H1 (cell line): ENCODE measurements at regions not wholly inside any gene's neighbourhood (a gene's known extent, or its start where the extent isn't known, plus 50 kb on each side); places are given as distances from the start of the nearest gene placed in this dataset.

Experiments
- CTCF ChIA-PET: fragments of 300-600 bp; sonication (Branson Sonifier 250); formaldehyde crosslinking; loops from one replicate; lab custom pipeline; 2021; ENCODE audit not compliant: partially characterized antibody; lab: Charles Lee
- POLR2A ChIA-PET: fragments of 300-600 bp; sonication (Branson Sonifier 250); formaldehyde crosslinking; loops from one replicate; lab custom pipeline; 2021; ENCODE audit warnings: inconsistent platforms; ENCODE audit not compliant: partially characterized antibody; lab: Charles Lee
- DNase-seq, 2 experiments: peaks; one replicate each; pipeline versions ENCODE4 v3.0.0 to v3.0.0-alpha.2; 2010 to 2022; ENCODE audit warnings: low spot score in 2 of 2, low read depth in 1 of 2, mixed read lengths in 1 of 2
- FAIRE-seq: peaks from 2 replicates; lab custom pipeline; 2011; peaks lifted over from hg19 to GRCh38; lab: Jason Lieb, UNC
- H2AFZ ChIP-seq: 2 replicates; pipeline ENCODE4 v1.8.1; 2012; ENCODE audit warnings: low read length, inconsistent platforms
- H2AK5ac ChIP-seq: 2 replicates; pipeline ENCODE4 v1.6.1; 2013; ENCODE audit warnings: low read depth, low read length
- H2BK120ac ChIP-seq: replicated peaks from 2 replicates; pipeline ENCODE3; 2013; ENCODE audit warnings: low read depth, low read length, inconsistent platforms
- H2BK12ac ChIP-seq: 2 replicates; pipeline ENCODE4 v1.6.1; 2013; ENCODE audit warnings: low read depth, low read length
- H2BK15ac ChIP-seq: 2 replicates; pipeline ENCODE4 v1.6.1; 2013; ENCODE audit warnings: low read length
- H2BK20ac ChIP-seq: 2 replicates; pipeline ENCODE4 v1.6.1; 2013; ENCODE audit warnings: low read length
- H2BK5ac ChIP-seq: 2 replicates; pipeline ENCODE4 v1.6.1; 2013; ENCODE audit warnings: low read depth, low read length
- H3K14ac ChIP-seq: 2 replicates; pipeline ENCODE4 v1.6.1; 2013; ENCODE audit warnings: inconsistent platforms; ENCODE audit not compliant: insufficient read length
- H3K18ac ChIP-seq: 2 replicates; pipeline ENCODE4 v1.6.1; 2013; ENCODE audit warnings: low read length; ENCODE audit errors: extremely low read depth
- H3K23ac ChIP-seq: 2 replicates; pipeline ENCODE4 v1.6.1; 2013; ENCODE audit warnings: inconsistent platforms; ENCODE audit not compliant: insufficient read length
- H3K23me2 ChIP-seq: 2 replicates; pipeline ENCODE4 v1.6.1; 2013; ENCODE audit warnings: low read depth, low read length
- H3K27ac ChIP-seq: 2 replicates; pipeline ENCODE4 v1.6.1; 2011; ENCODE audit warnings: low read depth, low read length, inconsistent platforms
- H3K27me3 ChIP-seq, 4 experiments: replicated peaks in 1 of 4; 1 replicate in 1 of 4; 2 replicates in 3 of 4; pipeline versions ENCODE4 v1.6.1 to v1.8.1; 2011 to 2013; ENCODE audit warnings: low read length in 3 of 4, mild to moderate bottlenecking in 3 of 4, inconsistent platforms in 2 of 4, mixed read lengths in 2 of 4, moderate library complexity in 1 of 4; ENCODE audit not compliant: control insufficient read depth in 3 of 4, insufficient read depth in 3 of 4; ENCODE audit errors: extremely low read depth in 1 of 4
- H3K36me3 ChIP-seq, 4 experiments: 2 replicates each; pipeline versions ENCODE4 v1.6.1 to v1.8.1; 2011 to 2013; ENCODE audit warnings: mild to moderate bottlenecking in 4 of 4, low read length in 3 of 4, moderate library complexity in 2 of 4, control low read depth in 1 of 4, inconsistent platforms in 1 of 4; ENCODE audit not compliant: insufficient read depth in 4 of 4, control insufficient read depth in 2 of 4
- H3K4ac ChIP-seq: replicated peaks from 2 replicates; pipeline ENCODE3; 2013; ENCODE audit warnings: low read length, low read depth, mixed read lengths, inconsistent platforms; ENCODE audit not compliant: insufficient read length
- H3K4me1 ChIP-seq, 4 experiments: replicated peaks in 1 of 4; 1 replicate in 1 of 4; 2 replicates in 3 of 4; pipeline versions ENCODE4 v1.6.1 to v1.8.1; 2011 to 2013; ENCODE audit warnings: low read length in 3 of 4, inconsistent platforms in 2 of 4, mixed read lengths in 1 of 4; ENCODE audit not compliant: insufficient read depth in 4 of 4, control insufficient read depth in 3 of 4
- H3K4me2 ChIP-seq, 2 experiments: 2 replicates each; pipeline versions ENCODE4 v1.6.1 to v1.8.1; 2011 to 2013; ENCODE audit warnings: low read depth in 2 of 2, low read length in 2 of 2, control low read depth in 1 of 2, inconsistent platforms in 1 of 2, mild to moderate bottlenecking in 1 of 2; ENCODE audit not compliant: insufficient read depth in 1 of 2
- H3K4me3 ChIP-seq, 4 experiments: fragments of 200-600, 300-600 bp in 1 of 4; sonication (generic), shearing (Covaris generic), sonication (Bioruptor Twin) in 1 of 4; 2 replicates each; pipeline versions ENCODE4 v1.5.1 to v1.8.1; 2011 to 2016; ENCODE audit warnings: low read length in 4 of 4, low read depth in 3 of 4, control low read depth in 2 of 4, inconsistent platforms in 2 of 4, mild to moderate bottlenecking in 2 of 4, mixed read lengths in 1 of 4, moderate library complexity in 1 of 4; ENCODE audit not compliant: insufficient read depth in 2 of 4; ENCODE audit errors: extremely low read depth in 1 of 4
- H3K56ac ChIP-seq: replicated peaks from 2 replicates; pipeline ENCODE3; 2013; ENCODE audit warnings: low read depth, mild to moderate bottlenecking, mixed read lengths, low read length, inconsistent platforms; ENCODE audit not compliant: insufficient read length
- H3K79me1 ChIP-seq: 2 replicates; pipeline ENCODE4 v1.6.1; 2013; ENCODE audit warnings: low read depth, low read length, control low read depth
- H3K79me2 ChIP-seq, 2 experiments: 2 replicates each; pipeline versions ENCODE4 v1.6.1 to v1.8.1; 2012 to 2013; ENCODE audit warnings: low read length in 2 of 2, mild to moderate bottlenecking in 2 of 2, inconsistent platforms in 1 of 2; ENCODE audit not compliant: insufficient read depth in 2 of 2, control insufficient read depth in 1 of 2
- H3K9ac ChIP-seq, 4 experiments: replicated peaks in 1 of 4; 1 replicate in 1 of 4; 2 replicates in 3 of 4; pipeline versions ENCODE4 v1.6.1 to v1.8.1; 2011 to 2013; ENCODE audit warnings: low read depth in 3 of 4, low read length in 3 of 4, control low read depth in 2 of 4, mild to moderate bottlenecking in 2 of 4, moderate library complexity in 2 of 4, inconsistent platforms in 1 of 4; ENCODE audit errors: extremely low read depth in 1 of 4
- H3K9me3 ChIP-seq, 2 experiments: 2 replicates each; pipeline versions ENCODE4 v1.6.1 to v1.8.1; 2012 to 2013; ENCODE audit warnings: mild to moderate bottlenecking in 2 of 2, moderate library complexity in 2 of 2, control low read depth in 1 of 2, inconsistent platforms in 1 of 2, low read depth in 1 of 2, low read length in 1 of 2, mixed read lengths in 1 of 2; ENCODE audit not compliant: insufficient read depth in 2 of 2
- H4K20me1 ChIP-seq, 2 experiments: replicated peaks in 1 of 2; 2 replicates each; pipeline versions ENCODE3 to v1.8.1; 2011 to 2013; ENCODE audit warnings: inconsistent platforms in 2 of 2, low read length in 2 of 2, mild to moderate bottlenecking in 1 of 2; ENCODE audit not compliant: insufficient read depth in 2 of 2, control insufficient read depth in 1 of 2
- H4K5ac ChIP-seq: 2 replicates; pipeline ENCODE4 v1.6.1; 2013; ENCODE audit warnings: low read length, low read depth, mixed read lengths, inconsistent platforms; ENCODE audit not compliant: insufficient read length
- H4K8ac ChIP-seq: 2 replicates; pipeline ENCODE4 v1.8.0; 2013; ENCODE audit warnings: mild to moderate bottlenecking, moderate library complexity, low read length, inconsistent platforms; ENCODE audit not compliant: insufficient read depth; ENCODE audit errors: extremely low read depth
- H4K91ac ChIP-seq: replicated peaks from 2 replicates; pipeline ENCODE3; 2013; ENCODE audit warnings: low read length, mixed read lengths, inconsistent platforms; ENCODE audit not compliant: insufficient read length
- CBX8 ChIP-seq: fragments of 300-800, 300-1000 bp; sonication (generic); IDR thresholded peaks from 2 replicates; pipeline ENCODE4 v1.7.1; 2016; ENCODE audit warnings: low read depth, low read length, borderline replicate concordance
- EGR1 ChIP-seq: IDR thresholded peaks from 2 replicates; pipeline ENCODE4 v1.6.1; 2011; ENCODE audit warnings: low read depth, low read length, borderline replicate concordance
- FOSL1 ChIP-seq: IDR thresholded peaks from 2 replicates; pipeline ENCODE4 v1.6.1; 2011; ENCODE audit warnings: mild to moderate bottlenecking, low read depth, low read length, moderate library complexity; ENCODE audit not compliant: insufficient read depth
- HDAC6 ChIP-seq: IDR thresholded peaks from one replicate; pipeline ENCODE4 v1.7.1; 2012; ENCODE audit warnings: low read depth, mild to moderate bottlenecking, inconsistent platforms, low read length, moderate library complexity
- KDM1A ChIP-seq: fragments of 200-600, 300-600 bp; sonication (generic); IDR thresholded peaks from 2 replicates; pipeline ENCODE4 v1.7.1; 2016; ENCODE audit warnings: mild to moderate bottlenecking, low read length, borderline replicate concordance
- POLR2AphosphoS5 ChIP-seq: IDR thresholded peaks from 2 replicates; pipeline ENCODE4 v1.6.1; 2011; ENCODE audit warnings: low read depth, low read length
- RAD21 ChIP-seq, 2 experiments: IDR thresholded peaks in 1 of 2; conservative IDR thresholded peaks in 1 of 2; 2 replicates each; pipeline ENCODE4 v1.6.1; 2011; ENCODE audit warnings: low read depth in 2 of 2, low read length in 2 of 2, improper control_type of control experiment in 1 of 2, inconsistent platforms in 1 of 2, mild to moderate bottlenecking in 1 of 2, moderate library complexity in 1 of 2
- SIN3A ChIP-seq, 2 experiments: IDR thresholded peaks in 1 of 2; conservative IDR thresholded peaks in 1 of 2; 2 replicates each; pipeline ENCODE4 v1.6.1; 2011 to 2012; ENCODE audit warnings: low read length in 2 of 2, improper control_type of control experiment in 1 of 2, low read depth in 1 of 2, mild to moderate bottlenecking in 1 of 2
- SP4 ChIP-seq: IDR thresholded peaks from 2 replicates; pipeline ENCODE4 v1.6.1; 2012; ENCODE audit warnings: low read length, inconsistent platforms
- TAF1 ChIP-seq: IDR thresholded peaks from 2 replicates; pipeline ENCODE4 v1.6.1; 2011; ENCODE audit warnings: mild to moderate bottlenecking, low read depth, low read length
- TCF12 ChIP-seq: IDR thresholded peaks from 2 replicates; pipeline ENCODE4 v1.6.1; 2011; ENCODE audit warnings: low read depth, mild to moderate bottlenecking, low read length
- WGBS, 2 experiments: shearing (Covaris generic) in 1 of 2; methylation state at CpG; one replicate each; pipeline versions ENCODE4 v1.1.6 to v1.1.7; 2013 to 2015; ENCODE audit warnings: low lambda C conversion rate in 2 of 2, mixed read lengths in 2 of 2, inconsistent platforms in 1 of 2, low coverage in 1 of 2, missing lambda C conversion rate in 1 of 2; ENCODE audit not compliant: insufficient replicate concordance in 2 of 2, insufficient coverage in 1 of 2, insufficient read length in 1 of 2; ENCODE audit errors: extremely low coverage in 1 of 2, missing lambda C conversion rate in 1 of 2; 5-methylcytosine and 5-hydroxymethylcytosine counted together
- TF ChIP-seq, protein P1 (sequence below): IDR thresholded peaks from 2 replicates; pipeline ENCODE4 v1.6.1; 2011; ENCODE audit warnings: low read depth, mild to moderate bottlenecking, low read length; ENCODE audit not compliant: insufficient read depth

DNA sequence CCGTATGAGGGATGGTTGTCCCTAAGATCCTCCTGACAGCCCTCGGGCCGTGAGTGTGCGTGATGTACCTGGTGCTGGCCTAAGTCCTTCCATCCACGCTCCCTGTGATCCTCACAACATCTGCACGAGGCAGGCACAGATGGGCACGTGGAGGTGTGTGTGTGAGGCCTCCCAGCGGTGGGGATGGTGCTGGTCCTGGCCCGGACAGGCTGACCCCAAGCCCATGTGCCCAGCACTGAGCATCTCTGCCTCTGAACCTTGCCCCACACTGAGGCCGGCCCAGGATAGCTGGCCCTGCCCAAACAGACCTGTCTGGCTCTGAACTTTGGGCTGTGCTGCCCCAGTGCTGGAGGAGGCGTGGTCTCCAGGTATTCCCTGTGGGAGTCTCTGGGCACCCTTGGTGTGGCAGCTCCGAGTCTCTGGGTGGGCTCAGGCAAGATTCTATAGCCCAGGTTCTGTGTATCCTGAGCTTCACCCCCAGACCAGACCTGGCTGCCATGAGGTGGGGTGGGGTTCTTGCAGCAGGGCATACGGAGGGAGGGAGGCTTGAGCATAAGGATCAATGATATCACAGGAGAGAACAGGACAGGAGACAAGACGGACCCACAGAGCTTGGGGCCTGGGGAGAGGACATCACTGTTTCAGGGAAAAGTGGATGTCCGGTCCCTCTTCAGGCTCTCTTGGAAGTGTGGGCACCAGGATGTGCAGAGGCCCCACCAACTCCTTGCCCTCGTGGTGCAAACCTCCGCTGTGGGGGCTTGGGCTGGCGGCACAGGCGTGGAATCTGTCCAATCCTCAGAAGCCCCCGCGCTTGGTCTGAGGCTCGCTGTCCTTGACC lies 881.8 kb downstream of the BRD1 start:
- Histone ChIP-seq H3K4me2 (no peak overlapping the region), H2BK5ac (no peak overlapping the region), H3K23me2 (peaks cover 3% of the 10 kb centered on the region; the same call in 1 of the 2 replicates), H4K8ac (no peak overlapping the region), H3K27me3 (no peaks in the 10 kb centered on the region), H3K56ac (no peak overlapping the region), H3K14ac (no peak overlapping the region), H3K18ac (no peak overlapping the region; the same call in 1 of the 2 replicates), H3K36me3 (no peaks in the 10 kb centered on the region), H3K4me1 (no peaks in the 10 kb centered on the region; a peak in 1 of 7 replicates), H3K79me1 (no peaks in the 10 kb centered on the region), H2AFZ (no peak overlapping the region), H2BK12ac (peak overlapping the region; percentile 39; the same call in 1 of the 2 replicates), H3K9me3 (no peaks in the 10 kb centered on the region), H4K91ac (no peak overlapping the region), H4K5ac (no peak overlapping the region), H2AK5ac (no peak overlapping the region), H2BK20ac (no peak overlapping the region), H3K4ac (no peak overlapping the region), H3K9ac (no peak overlapping the region), H3K4me3 (no peak overlapping the region), H2BK120ac (no peak overlapping the region), H4K20me1 (no peaks in the 10 kb centered on the region), H2BK15ac (no peak overlapping the region), H3K27ac (no peak overlapping the region), H3K79me2 (no peaks in the 10 kb centered on the region), H3K23ac (no peak overlapping the region)
- WGBS, 2 experiments, result 91% methylated on average over 22 of the region's 22 CpGs; no CpG with 5 or more reads in 1 of the 2 experiments
- ChIA-PET POLR2A (no interaction called here), CTCF (interaction anchor here (1.5 to 1.7 kb wide), 2 partner anchors 66 to 283 kb away, joined by 4 to 6 read pairs; no protein-coding TSS in a partner anchor)
- peak in 1 of 2 experiments; percentile 39 for DNase-seq
- no peak for FAIRE-seq
- TF ChIP-seq TAF1 (no peak), TCF12 (no peak), SIN3A (conservative IDR thresholded peaks at IDR 0.05 in 1 of 2, IDR thresholded peaks at IDR 0.05 in 1 of 2; ENCODE audit: low read depth in 1 of 2, low read length in 2 of 2) (no peak), POLR2AphosphoS5 (no peak), RAD21 (IDR thresholded peaks at IDR 0.05 in 1 of 2, conservative IDR thresholded peaks at IDR 0.05 in 1 of 2; ENCODE audit: low read depth in 2 of 2, low read length in 2 of 2) (no peak), KDM1A (no peak), EGR1 (no peak), SP4 (no peak), CBX8 (no peak), FOSL1 (no peak), HDAC6 (no peak)
- TF ChIP-seq, protein P1, sequence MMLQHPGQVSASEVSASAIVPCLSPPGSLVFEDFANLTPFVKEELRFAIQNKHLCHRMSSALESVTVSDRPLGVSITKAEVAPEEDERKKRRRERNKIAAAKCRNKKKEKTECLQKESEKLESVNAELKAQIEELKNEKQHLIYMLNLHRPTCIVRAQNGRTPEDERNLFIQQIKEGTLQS, result no peak
